AG09319 (cell line): ENCODE measurements at regions not wholly inside any gene's neighbourhood (a gene's known extent, or its start where the extent isn't known, plus 50 kb on each side); places are given as distances from the start of the nearest gene placed in this dataset.

ENCODE experiments used
- DNase-seq: peaks from one replicate; pipeline ENCODE4 v3.0.0-alpha.2; 2010; ENCODE audit warnings: low read depth; ENCODE audit errors: extremely low read depth
- TF ChIP-seq, protein P1 (sequence below): IDR thresholded peaks from 2 replicates; pipeline ENCODE4 v1.5.1; 2011; ENCODE audit warnings: low read depth, mild to moderate bottlenecking, inconsistent platforms, low read length, moderate library complexity

DNA sequence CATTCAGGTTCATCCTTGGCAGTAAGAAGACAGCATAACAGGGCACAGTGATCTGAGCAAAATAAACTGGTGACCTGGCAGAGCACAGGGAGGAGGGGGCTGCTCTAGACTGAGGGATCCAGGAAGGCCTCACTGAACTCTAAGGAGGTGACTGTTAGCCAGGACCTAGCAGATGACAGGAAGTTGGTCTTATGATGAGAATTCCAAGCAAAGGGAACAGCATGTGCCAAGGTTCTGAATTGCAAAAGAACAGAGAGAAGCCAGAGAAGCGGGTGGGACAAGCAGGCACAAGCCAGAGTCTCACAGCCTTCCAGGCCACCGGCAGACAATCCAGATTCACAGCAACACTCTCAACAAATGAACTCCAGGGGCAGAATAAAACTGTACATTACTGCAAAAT is 152.7 kb upstream of the PTPRM start:
- no peak for DNase-seq
- TF ChIP-seq, protein P1, sequence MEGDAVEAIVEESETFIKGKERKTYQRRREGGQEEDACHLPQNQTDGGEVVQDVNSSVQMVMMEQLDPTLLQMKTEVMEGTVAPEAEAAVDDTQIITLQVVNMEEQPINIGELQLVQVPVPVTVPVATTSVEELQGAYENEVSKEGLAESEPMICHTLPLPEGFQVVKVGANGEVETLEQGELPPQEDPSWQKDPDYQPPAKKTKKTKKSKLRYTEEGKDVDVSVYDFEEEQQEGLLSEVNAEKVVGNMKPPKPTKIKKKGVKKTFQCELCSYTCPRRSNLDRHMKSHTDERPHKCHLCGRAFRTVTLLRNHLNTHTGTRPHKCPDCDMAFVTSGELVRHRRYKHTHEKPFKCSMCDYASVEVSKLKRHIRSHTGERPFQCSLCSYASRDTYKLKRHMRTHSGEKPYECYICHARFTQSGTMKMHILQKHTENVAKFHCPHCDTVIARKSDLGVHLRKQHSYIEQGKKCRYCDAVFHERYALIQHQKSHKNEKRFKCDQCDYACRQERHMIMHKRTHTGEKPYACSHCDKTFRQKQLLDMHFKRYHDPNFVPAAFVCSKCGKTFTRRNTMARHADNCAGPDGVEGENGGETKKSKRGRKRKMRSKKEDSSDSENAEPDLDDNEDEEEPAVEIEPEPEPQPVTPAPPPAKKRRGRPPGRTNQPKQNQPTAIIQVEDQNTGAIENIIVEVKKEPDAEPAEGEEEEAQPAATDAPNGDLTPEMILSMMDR: no peak

DNA sequence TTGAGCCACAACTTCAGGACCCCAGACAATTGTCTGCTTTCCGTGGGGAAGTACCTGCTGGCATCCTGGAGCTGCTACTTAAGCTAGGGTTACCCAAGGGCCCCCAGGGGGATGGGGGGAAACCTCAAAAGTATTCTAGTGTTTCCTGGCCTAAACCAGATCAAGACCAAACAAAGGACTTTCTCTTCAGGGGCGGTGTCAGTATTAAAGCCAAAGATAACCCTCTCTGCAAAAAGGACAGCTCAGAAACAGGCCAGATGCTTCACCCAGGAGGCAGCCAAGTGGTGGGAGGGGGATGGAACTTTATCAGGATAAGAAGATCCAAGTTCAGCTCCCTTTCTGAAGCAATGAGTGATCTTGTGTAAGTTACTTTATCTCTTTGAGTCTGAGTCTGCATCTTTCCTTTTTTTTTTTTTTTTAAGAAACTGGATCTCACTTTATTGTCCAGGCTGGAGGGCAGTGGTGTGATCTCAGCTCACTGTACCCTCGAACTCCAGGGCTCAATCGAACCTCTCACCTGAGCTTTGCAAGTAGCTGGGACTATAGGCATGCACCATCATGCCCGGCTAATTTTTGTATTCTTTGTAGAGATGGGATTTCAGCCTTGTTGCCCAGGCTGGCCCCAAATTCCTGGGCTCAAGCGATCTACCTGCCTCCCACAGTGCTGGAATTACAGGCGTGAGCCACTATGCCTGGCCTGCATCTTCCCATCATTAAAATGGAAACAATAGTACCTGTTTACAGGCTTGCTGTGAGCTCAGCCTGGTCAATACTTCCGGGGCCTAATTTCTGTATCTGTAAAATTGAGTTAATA is 151.8 kb upstream of the PTPRM start:
- TF ChIP-seq, protein P1: no peak
- no peak for DNase-seq

DNA sequence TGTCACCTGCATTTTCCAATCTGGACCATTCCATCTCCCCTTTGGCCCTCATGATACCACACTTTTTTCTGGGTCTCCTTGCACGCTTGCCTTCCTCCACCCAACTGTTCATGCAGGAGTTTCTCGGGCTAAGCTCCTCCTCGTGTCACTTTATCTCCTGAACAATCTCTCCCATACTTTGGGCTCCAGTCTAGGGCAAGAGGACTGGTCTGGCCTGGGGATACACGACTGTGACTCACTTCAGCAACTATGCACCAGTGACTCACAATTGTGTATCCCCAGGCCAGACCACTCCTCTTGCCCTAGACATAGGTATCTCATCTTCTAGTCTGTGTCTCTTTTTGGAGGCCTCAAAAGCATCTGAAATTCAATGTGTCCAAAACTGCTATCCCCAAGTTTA is 149.4 kb upstream of the PTPRM start:
- no peak for DNase-seq
- TF ChIP-seq, protein P1: no peak

DNA sequence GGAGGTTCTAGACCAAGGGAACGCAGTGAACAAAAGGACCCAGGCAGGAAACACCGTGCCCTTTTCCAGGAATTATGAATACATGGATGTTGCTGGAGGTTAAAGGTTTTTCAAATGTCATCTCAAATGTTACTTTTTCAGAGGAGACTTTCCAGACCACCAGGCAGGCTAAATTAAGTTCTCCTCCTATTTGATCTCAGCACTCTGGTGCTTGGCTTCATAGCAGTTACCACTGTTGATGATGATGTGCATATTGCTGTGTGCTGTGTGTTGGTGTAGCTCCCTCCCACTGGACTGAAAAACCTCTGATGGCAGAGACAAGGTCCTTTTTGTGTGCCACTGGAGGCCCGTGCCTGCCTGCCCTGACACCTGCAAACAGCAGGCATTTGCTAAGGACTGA is 137.3 kb upstream of the PTPRM start:
- TF ChIP-seq, protein P1: no peak
- no peak for DNase-seq

DNA sequence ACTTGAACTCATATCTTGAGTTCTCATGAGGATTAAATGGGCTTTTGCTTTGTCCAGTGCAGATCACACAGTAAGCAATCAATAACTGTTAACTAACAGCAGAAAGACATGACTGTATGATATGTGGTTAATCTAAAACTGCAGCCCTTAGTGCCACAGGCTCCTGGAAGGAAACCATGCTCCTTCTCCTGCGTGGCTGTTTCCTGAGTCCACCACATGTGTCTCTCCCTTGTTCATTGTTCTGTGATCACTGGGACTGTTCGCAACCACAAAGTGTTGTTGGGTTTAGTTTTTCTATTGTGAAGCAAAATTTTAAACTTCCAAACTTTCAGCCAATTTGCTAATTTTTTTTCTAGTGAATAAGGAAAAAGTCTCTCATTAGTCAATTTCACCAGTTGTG is 130.9 kb upstream of the PTPRM start:
- DNase-seq: no peak
- TF ChIP-seq, protein P1: no peak

DNA sequence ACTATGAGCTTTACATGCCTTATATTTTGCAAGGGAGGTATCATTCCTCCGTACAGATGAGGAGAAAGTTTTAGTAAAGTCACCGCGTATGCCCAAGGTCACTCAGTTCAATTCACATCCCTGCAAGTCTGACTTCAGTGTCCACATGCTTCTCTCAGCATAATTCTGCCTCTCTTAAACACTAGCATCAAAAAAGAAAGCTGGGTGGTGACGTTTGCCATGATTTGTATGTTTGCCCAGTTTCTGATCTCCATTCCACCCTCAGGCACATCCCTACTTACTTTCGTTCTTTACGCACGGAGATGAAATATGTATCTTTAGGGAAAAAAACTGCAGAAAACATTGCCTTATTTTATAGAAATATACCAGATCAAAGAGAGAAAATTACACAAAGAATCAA is 129.2 kb upstream of the PTPRM start:
- DNase-seq: no peak
- TF ChIP-seq, protein P1: no peak

DNA sequence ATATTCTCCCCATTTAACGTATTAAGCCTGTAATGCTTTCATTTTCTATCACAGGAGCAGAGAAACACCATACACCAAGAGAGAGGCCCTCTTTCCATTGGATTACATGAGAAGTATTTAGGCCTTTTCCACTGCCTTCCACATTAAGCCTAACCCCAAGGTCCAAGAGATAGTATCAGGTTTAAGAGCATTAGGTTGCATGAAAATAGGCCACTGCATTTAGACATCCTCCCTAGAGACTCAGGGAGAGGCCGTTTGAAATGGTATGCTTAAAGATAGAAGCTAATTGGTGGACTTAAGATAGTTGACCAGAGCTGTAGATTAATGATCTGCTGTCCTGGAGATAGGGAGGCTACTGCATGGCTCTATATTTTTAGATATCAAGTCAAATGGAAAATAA is 128.5 kb upstream of the PTPRM start:
- no peak for DNase-seq
- TF ChIP-seq, protein P1: no peak
